GM19463 (cell line): ENCODE measurements at regions not wholly inside any gene's neighbourhood (a gene's known extent, or its start where the extent isn't known, plus 50 kb on each side); places are given as distances from the start of the nearest gene placed in this dataset.

Source experiments
- ATAC-seq: cut with Tn5 transposase; IDR thresholded peaks from one replicate; pipeline ENCODE4 v1.9.1; 2021; ENCODE audit warnings: mild to moderate bottlenecking, moderate library complexity; ENCODE audit not compliant: unreplicated experiment

GRCh38 chr10:59125666-59126065 is 50.8 kb upstream of the PHYHIPL start:
- ATAC-seq, result no peak

DNA sequence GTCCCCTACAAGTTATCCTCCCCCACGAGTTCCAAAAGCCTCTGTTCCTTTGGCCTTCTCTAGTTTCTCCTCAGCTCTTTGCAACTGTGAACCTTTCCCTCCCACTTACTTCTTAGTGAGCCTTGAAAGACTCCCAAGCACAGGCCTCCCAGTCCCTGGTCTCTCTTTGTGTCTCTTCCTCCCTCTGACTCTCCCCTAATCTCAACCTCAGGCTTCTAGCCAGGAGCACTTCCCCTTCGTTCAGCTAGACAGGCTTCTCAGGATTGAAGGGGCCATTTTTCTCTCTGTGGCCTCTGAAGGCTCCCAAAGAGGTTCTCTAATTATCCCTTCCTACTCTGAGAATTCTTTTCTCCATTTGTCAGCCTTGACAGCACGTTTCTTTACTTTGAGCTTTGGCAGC is 50.2 kb upstream of the PHYHIPL start:
- ATAC-seq, result no peak
